Right lobe of liver (tissue), 4 donors: ENCODE measurements at regions not wholly inside any gene's neighbourhood (a gene's known extent, or its start where the extent isn't known, plus 50 kb on each side); places are given as distances from the start of the nearest gene placed in this dataset.

Experiments
- POLR2A ChIP-seq: fragments of 450-650 bp; IDR thresholded peaks from one replicate; pipeline ENCODE4 v1.6.1; 2017; ENCODE audit warnings: antibody characterized with exemption, mild to moderate bottlenecking
- TF ChIP-seq, protein P1 (sequence below), 4 donors: fragments of 200-600 bp in 3 of 4; fragments of 450-650 bp in 1 of 4; IDR thresholded peaks; one replicate each; pipeline versions ENCODE4 v1.5.1 to v1.8.0; 2016 to 2022; ENCODE audit warnings: antibody characterized with exemption in 4 of 4, mild to moderate bottlenecking in 2 of 4
- donor health status: DM: no; HTN: no; CAD: no.
- donor health status: DM: no; HTN: no; CAD: no.
- donor health status: DM: no; HTN: yes; CAD: no.

- TF ChIP-seq, protein P1, sequence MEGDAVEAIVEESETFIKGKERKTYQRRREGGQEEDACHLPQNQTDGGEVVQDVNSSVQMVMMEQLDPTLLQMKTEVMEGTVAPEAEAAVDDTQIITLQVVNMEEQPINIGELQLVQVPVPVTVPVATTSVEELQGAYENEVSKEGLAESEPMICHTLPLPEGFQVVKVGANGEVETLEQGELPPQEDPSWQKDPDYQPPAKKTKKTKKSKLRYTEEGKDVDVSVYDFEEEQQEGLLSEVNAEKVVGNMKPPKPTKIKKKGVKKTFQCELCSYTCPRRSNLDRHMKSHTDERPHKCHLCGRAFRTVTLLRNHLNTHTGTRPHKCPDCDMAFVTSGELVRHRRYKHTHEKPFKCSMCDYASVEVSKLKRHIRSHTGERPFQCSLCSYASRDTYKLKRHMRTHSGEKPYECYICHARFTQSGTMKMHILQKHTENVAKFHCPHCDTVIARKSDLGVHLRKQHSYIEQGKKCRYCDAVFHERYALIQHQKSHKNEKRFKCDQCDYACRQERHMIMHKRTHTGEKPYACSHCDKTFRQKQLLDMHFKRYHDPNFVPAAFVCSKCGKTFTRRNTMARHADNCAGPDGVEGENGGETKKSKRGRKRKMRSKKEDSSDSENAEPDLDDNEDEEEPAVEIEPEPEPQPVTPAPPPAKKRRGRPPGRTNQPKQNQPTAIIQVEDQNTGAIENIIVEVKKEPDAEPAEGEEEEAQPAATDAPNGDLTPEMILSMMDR (IDR thresholded peaks at IDR 0.05): no peak
- TF ChIP-seq POLR2A: no peak
Measured at GRCh38 chr11:38330578-38330977, 1732.5 kb upstream of the RAG2 start.
